Dedifferentiated amniotic fluid mesenchymal stem cell (primary cell): ENCODE measurements at regions not wholly inside any gene's neighbourhood (a gene's known extent, or its start where the extent isn't known, plus 50 kb on each side); places are given as distances from the start of the nearest gene placed in this dataset.
"Not testable (repeated sequence)": the region's sequence is repeated elsewhere in the genome, so short reads cannot be mapped to it uniquely, and the experiment has no call there.

Experiments used
- DNase-seq: peaks from one replicate; pipeline ENCODE4 v3.0.0-alpha.2; 2016; ENCODE audit errors: extremely low spot score

GRCh38 chr4:170425521-170426143, 335.9 kb upstream of the AADAT start:
- no peak for DNase-seq

GRCh38 chr4:170425040-170425439, 335.3 kb upstream of the AADAT start:
- no peak for DNase-seq

DNA sequence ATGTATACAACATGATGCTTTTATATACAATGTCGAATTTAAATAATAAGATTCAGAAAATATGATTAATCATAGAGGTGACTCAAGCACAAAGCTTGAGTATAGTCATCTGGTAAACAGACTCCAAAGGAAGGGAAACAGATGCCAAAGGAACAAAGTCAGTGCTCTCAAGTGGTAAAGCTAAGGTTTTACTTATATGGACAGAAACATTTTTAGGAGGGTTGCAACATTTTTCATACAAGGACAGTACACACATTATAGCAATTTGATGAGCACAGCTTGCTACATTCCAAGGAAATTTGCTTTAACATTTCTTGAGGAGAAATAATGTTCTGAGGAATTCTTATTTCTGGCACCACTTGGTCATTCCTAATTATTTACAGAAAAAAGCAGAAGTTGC, 333.4 kb upstream of the AADAT start:
- DNase-seq, result peak; percentile 65

- DNase-seq, result peak; percentile 38
These were observed 330.5 kb upstream of the AADAT start for GRCh38 chr4:170420255-170420693.

GRCh38 chr4:170414961-170415360, 325.2 kb upstream of the AADAT start:
- no peak for DNase-seq

DNA sequence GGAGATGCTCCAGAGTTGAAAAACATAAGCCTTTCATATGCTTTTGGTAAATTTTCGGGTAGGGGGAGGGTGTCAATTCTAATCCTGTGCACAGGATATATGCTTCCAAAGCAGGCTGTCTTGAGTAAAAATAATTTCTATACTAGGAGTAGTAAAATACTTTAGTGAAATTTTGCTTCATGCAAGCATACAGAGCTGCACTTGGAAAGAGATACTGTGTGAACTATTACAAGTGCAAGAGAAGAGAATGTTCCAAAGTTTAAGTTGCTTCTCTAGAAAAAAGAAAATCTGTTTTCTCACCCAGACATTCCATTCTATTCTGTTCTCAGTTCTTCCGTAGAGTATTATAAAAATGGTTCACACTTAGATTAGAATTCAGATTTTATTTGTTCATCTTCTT, 324.6 kb upstream of the AADAT start:
- DNase-seq, result no peak

GRCh38 chr4:170413951-170414350, 324.2 kb upstream of the AADAT start:
- no peak for DNase-seq

DNA sequence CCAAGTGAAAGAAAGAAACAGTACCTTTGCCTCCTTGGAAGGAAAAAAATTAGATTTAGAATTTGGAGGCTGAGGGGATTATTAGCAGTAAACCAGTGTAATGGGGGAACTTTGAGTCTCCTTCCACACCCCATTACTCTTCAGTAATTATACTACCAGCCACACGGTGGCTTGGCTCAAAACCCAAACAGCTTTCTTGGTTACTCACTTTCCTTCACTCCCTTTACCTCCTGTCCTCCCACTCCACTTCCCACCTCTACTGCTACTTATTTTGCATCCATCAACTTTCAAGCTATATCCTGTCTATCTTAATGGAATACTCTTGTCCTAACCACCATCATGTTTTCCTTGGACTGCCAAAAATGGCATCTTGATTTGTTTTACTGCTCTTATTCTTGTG, 310.6 kb upstream of the AADAT start:
- no peak for DNase-seq

- no peak for DNase-seq
These were observed 310.0 kb upstream of the AADAT start for GRCh38 chr4:170399581-170400293.

DNA sequence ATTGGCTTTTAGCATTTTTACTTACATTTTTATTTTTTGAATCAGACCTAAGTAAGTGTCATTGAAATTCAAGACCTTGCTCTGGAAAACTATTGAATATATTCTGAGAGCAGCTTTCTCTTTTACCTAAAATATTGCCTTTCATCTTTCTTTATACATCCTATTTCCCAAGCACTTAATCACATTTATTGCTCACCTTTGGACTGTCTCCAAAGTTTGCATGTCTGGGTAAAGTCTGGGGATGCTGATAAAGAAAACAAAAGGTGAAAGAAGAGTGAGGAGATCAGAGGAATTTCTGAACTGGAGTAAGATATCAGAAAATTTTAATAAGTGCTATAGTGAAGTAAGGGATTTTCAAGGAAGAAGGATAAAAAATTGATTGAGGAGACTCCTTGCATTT, 308.5 kb upstream of the AADAT start:
- no peak for DNase-seq

GRCh38 chr4:170395773-170396172, 306.0 kb upstream of the AADAT start:
- no peak for DNase-seq

DNA sequence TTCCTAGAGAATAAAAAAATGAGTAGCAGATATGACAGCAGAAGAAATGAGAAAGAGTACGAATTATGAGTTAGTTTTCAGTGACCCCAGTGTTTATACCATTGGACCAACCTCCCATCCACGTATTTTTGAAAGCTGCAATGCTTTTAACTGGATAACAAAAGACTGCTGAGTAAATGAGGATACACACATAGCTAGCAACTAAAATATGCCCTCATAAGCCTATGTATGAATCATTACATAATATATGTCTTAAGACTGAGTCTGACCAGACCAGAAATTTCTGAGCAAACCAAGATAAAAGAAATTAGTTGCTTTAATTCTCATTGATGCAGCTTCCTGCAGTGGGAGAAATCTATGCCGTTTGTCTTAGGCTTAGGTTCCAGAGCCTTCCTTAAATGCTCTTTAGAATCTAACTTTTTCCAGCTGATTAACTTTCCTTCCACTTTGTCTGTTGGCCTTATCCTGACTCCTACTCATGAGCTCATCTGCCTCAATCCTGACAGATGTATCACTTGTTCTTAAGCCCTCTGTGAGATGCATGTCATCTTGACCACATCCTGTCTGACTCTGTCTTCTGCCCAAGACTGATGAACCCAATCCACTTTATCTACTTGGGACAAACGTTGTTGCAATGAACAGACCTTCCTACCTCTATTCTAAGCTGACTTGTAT, 301.4 kb upstream of the AADAT start:
- peak; percentile 43 for DNase-seq

GRCh38 chr4:170389411-170389810, 299.7 kb upstream of the AADAT start:
- DNase-seq, result no peak

DNA sequence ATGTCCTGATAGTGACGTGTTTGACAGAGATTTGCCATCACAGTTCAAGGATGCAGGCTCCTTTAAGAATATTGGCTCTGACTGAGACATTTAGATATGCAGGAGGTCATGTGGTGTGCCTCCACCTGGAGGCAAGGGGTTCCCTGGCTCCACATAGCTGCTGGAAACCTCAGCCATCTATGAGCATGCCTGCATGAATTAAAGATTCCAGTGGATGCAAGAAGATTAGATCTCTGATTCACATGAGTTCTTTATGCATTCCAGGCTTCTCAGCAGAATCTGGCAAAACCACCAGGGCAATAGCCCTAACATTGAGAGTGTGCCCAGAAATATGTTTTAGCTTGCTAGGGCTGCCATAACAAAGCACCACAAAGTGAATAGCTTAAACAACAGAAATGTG, 298.5 kb upstream of the AADAT start:
- peak; percentile 44 for DNase-seq

DNA sequence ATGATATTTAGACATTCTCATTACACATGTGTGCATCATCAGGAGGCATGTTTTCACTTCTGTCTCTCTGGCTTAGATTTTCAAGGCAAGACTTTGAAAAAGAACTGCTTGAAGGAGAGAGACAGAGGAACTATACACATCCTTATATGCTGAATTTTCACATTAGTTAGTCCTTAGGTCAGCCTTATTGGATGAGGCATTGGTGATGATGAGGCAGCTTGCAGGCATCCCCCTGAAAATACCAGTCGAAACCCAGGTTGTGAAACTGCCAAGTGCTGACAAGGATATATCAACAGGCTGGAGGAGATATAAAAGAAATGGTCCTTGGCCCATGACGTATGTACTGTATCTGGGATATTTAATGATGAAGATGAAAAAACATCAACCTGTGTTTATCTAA, 297.2 kb upstream of the AADAT start:
- DNase-seq, result peak; percentile 31

DNA sequence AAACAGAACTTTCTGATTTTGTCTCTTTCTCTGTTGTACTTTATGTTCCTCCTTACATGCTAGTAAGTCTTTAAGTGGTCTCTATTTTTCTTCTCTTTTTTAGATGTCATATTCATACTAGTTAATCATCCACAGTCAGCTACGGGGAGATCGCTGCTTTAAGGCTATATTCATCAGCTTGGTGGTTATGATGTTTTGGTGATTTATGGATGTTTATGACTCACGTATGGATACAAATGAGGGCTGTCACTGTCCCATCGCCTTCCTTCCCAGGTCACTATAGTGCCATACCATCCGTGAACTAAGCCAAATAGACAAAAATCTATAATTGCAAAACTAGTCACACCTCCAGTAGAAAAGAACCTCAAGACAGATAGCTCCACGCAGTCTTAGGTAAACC, 296.8 kb upstream of the AADAT start:
- no peak for DNase-seq

GRCh38 chr4:170374770-170375169, 285.0 kb upstream of the AADAT start:
- DNase-seq, result no peak

GRCh38 chr4:170348945-170349344, 259.2 kb upstream of the AADAT start:
- no peak for DNase-seq

DNA sequence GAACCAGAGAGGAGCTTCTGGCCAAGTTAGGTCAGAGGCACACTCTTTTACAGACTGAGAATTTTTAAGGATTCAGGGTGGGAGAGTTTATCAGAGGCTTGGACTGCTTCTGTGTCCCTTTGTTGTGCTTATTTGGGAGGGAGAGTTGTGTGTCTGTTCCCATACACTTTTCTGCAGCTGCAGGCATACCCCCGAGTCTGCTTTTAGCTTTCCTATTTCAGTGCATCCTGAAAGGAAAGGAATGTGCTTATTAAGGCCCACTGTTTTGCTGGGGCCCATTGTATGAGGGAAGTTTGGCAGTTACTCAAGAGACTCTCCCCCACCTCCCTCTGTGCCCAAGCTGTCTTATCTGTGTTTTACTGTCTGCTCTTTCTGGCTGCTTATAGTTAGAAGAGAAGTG, 257.4 kb upstream of the AADAT start:
- not testable (repeated sequence) for DNase-seq

GRCh38 chr4:170339522-170339921, 249.8 kb upstream of the AADAT start:
- peak; percentile 3 for DNase-seq

DNA sequence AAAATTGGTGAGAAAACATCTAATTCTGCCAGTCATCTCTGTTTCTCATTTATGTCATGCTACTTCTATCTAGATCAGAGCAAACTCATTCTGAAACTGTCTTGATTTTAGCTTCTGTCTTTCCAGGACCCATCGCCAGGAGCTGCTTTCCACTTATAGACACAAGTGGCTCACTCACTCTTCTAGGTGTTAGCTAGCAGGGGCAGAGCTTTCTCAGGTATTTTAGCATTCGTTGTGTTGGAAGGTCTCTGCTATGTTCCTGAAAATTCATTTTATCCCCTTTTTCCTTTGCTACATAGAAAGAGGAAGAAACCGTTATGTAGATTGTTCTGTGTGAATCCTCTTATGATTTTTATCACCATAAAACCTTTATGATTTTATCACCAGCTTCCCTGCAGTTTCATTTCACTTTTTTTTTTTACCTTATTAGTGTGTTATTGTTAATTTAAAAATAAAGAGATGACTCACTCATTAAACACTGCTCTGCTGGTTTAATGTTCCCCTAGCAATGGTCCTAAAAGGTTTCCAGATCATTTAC, 246.6 kb upstream of the AADAT start:
- DNase-seq, result no peak

DNA sequence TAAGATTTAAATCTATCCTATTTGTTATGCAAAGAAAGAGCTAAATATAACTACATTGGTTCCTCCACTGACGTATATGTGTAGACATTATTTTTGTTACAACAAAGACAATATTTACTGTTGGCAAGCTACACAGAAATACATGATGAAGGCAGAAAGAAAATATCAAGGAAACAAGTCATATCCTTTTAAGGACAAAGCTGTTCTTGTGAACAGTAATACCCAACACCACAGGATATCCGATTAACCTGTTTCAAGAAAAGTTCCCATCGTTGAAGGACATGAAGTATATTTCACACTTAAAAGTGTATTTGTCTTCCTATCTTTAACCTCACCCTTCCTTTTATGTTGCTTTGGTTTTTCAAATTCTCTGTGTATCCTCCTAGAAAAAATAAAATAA, 235.8 kb upstream of the AADAT start:
- DNase-seq, result no peak

DNA sequence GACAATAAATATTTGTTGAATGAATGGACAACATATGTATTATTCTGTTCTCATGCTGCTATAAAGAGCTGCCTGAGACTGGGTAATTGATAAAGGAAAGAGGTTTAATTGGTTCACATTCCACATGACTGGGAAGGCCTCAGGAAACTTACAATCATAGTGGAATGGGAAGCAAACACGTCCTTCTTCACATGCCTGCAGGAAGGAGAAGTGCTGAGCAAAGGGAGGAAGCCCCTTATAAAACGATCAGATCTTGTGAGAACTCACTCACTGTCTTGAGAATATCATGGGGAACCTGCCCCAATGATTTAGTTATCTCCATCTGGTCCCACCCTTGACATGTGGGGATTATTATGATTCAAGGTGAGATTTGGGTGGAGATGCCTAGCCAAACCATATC, 233.9 kb upstream of the AADAT start:
- no peak for DNase-seq
